ENCODE measurements at regions not wholly inside any gene's neighbourhood (a gene's known extent, or its start where the extent isn't known, plus 50 kb on each side); places are given as distances from the start of the nearest gene placed in this dataset.
"Not testable (repeated sequence)": the region's sequence is repeated elsewhere in the genome, so short reads cannot be mapped to it uniquely, and the experiment has no call there.

DNA sequence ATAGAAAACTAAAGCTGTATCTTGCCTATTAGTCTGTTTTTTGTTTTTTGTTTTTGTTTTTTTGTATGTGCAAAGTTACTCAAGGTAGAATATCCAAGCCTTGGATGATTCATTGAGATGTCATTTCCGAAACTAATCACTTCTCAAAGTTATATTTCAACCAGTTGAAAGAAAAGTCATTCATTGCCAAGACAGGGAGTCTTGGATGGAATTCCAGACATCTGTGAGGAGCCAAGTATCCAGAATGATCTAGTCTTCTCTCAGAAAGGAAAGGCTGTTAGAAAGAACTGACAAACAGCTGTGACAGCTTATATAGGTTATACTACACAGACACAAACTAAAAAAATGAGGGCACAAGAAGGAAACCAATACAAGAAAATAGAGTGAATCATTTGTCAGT lies 141.1 kb upstream of the NDST3 start:
- DNase-seq (ENCODE audit: low read depth in 4 of 4, low spot score in 2 of 4), result no peak

DNA sequence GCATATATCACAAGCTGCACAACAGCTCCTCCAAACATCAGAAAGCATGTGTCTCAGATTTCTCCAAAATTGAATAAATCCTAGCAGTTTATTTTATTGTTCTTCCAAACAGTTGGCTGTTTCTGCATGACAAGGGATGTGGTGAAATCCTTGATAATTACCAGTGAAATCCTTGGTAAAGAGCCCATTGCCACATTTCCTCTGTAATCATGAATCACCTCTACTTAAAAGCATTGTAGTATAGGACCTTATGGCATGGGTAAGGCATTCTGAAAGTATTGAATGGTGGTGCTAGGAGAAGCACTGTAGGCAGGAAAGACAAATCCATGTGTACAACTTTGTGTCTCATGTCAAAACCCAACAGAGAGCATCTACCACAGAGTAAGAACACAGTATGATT lies 135.8 kb upstream of the NDST3 start:
- no peak for DNase-seq (ENCODE audit: low read depth in 4 of 4, low spot score in 2 of 4)

DNA sequence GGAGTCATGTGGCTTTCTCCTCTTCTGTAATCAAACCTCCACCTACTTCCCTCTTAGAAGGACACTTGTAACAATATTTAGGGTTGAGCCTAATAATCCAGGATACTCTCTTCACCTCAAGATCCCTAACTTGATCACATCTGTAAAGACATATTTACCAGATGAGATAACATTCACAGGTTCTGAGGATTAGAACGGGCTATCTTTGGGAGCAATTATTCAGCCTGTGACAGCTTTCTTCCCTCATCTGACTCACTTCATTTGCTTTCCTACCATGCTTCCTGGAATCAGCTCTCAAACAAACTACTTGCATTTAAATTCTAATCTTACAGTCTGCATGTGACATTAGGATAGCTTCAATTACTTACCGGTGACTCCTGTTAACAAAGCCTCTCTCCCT lies 133.5 kb upstream of the NDST3 start:
- no peak for DNase-seq (ENCODE audit: low read depth in 4 of 4, low spot score in 2 of 4)

DNA sequence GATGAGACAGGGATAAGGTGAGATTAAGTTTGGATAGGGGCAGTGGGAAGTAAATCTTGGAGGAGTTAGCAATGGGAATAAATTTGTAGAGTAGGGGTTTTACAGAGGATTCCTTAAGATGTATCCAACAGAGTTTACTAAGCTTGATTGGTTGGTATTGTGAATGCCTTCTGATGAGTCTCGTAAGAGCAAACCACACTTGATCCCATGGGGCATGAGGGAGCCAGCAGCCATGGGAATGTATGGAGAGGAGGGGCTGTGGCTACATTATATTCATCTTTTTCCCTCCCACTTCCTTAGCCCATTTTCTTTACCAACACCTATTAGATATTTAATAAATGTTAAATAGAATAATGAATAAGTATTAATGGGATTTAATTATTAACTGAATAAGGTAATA lies 126.6 kb upstream of the NDST3 start:
- DNase-seq (ENCODE audit: low read depth in 4 of 4, low spot score in 2 of 4), result no peak

DNA sequence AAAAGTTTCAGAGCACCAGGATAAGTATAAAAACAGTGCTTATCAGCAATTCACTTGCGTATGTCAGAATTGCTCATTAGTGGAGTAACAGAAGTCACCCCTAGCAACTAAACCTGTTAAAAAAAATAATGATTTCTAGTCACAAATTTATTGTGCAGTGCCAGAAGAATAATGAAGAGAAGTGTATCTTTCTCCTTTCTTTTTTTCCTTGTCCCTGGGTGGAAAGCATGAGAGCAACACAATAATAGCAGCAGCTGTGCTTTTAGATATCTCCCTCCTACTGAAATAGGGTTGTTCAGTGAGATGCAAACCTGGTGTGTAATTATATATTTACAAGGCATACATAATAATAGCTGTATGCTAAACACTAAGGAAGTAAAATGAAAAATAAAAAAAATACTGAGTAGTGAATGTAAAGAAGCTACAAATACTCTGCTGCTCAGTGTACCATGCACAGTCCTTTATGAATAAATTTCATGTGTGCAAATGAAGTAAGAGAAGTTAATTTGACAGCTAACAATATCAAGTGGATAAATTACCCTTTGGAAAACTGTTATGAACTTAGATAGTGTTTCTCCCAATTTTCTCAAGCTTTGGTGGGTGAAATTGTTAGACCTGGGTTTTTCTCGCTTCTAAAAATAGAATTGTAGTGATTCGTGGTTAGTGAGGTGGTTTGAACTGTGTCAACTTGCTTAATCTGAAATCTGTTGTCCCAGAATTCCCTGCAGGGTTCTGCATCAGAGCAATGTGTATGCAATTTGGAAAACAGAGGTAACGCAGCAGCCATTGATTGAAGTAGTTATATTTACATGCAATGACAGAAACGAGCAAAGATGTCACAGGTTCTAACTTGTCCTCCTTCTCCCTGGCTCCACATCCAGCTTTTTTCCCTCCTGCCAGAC lies 125.7 kb upstream of the NDST3 start:
- no peak for DNase-seq (ENCODE audit: low read depth in 4 of 4, low spot score in 2 of 4)

DNA sequence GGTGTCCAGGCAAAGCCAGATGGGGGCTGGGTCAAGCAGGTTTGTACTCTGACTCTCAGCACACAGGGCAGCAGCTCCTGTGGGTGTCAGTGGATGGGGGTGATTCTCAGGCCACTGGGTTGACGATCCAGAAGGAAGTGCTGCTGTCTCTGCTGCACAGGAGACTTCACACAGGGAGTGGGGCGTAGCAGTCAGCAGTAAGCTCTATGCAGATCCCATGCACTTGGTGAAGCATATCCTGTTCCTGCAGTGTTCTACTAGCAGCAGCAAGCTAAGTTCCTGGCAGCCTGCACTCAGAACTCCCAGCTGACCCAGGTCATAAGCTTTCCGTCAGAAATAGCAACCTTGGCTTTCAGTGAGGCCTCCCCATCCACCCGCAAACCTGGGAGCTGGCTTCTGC lies 117.6 kb upstream of the NDST3 start:
- no peak for DNase-seq (ENCODE audit: low read depth in 4 of 4, low spot score in 2 of 4)

DNA sequence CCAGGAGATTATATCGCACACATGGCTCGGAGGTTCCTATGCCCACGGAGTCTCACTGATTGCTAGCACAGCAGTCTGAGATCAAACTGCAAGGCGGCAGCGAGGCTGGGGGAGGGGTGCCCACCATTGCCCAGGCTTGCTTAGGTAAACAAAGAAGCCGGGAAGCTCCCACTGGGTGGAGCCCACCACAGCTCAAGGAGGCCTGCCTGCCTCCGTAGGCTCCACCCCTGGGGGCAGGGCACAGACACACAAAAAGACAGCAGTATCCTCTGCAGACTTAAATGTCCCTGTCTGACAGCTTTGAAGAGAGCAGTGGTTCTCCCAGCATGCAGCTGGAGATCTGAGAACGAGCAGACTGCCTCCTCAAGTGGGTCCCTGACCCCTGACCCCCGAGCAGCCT lies 112.0 kb upstream of the NDST3 start:
- not testable (repeated sequence) for DNase-seq (ENCODE audit: low read depth in 4 of 4, low spot score in 2 of 4)

DNA sequence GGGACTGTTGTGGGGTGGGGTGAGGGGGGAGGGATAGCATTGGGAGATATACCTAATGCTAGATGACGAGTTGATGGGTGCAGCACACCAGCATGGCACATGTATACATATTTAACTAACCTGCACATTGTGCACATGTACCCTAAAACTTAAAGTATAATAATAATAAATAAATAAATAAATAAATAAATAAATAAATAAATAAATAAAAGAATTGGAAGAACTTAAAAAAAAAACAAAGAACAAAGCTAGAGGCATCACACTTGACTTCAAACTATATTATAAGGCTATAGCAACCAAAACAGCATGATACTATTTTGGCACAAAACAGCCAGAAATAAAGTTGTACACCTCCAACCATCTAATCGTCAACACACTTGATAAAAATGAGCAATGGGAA lies 106.5 kb upstream of the NDST3 start:
- DNase-seq (ENCODE audit: low read depth in 4 of 4, low spot score in 2 of 4), result not testable (repeated sequence)

DNA sequence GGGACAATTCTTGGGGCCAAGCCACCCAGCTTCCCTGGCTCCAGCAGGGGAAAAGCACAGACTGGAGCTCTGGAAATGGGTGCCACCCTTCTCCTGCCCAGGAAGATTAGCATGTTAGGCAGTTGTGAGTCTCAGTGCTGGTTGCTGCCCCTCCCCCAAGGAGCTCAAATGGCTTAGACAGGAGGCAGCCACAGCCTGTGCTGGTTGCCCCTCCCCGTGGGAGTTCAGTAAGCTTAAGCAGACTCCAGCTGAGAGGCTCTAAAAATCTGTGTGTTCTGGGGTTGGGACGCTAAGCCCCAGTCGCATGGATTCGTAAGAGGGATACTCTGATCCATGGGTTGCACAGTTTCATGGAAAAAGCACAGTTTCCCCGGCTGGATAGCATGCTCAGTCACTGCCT lies 92.7 kb upstream of the NDST3 start:
- no peak for DNase-seq (ENCODE audit: low read depth in 4 of 4, low spot score in 2 of 4)

DNA sequence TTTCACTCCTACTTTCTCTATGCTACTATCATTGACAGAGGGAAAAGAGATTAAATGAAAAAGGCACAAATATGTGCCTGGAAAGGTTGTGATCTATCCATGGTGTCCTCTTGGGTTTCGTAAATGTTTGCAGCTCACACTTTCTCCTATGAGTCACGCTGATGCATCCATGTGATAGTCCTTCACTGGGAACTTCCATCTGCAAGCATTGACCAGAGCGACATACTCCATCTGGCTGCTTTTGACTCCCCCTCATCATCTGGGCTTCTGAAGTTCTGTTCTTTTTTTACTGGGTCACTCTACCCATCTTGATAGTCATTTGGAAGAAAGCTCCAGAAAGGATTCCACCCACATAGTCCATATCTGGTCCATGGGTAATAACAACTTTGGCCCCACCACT lies 84.7 kb upstream of the NDST3 start:
- no peak for DNase-seq (ENCODE audit: low read depth in 4 of 4, low spot score in 2 of 4)

DNA sequence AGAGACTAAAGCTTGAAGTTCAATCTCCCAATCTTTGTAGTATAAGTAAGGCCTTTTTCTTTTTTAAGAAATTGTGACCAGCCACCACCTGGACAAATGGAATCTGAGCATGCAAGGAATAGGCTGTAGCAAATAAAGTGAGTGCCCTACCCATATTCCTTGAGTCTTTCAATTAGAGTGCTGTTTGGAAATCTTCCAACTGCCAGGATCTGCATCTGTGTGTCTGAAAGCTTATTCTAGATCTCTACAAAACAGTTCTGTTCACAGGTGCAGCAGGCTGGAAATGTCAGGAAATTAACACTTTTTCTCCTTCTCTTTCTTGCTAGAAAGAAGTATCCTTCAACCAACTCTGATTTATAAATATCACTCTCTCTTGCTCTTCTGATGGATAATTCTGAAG lies 76.7 kb upstream of the NDST3 start:
- DNase-seq (ENCODE audit: low read depth in 4 of 4, low spot score in 2 of 4), result no peak

DNA sequence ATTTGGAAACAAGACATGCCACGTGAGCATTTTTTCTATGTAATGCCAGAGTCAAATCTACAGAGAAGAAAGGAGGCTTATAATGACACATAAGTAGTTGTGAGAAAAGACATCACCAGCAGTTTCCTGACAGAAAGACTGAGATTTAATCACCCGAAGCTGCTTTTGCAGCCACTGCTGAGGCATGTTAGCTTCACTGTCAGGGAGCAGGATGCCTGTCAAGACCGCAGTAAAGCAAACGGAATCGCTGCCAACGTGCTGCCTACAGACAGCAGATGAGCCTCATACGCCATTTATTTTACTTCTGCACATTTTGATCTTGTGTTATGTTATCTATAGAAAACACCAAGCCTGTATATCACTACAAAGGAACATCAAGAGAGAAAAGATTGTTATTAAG lies 68.7 kb upstream of the NDST3 start:
- DNase-seq (ENCODE audit: low read depth in 4 of 4, low spot score in 2 of 4), result peak in 3 of 4 donors; percentile 13 to 24 (median 13)

DNA sequence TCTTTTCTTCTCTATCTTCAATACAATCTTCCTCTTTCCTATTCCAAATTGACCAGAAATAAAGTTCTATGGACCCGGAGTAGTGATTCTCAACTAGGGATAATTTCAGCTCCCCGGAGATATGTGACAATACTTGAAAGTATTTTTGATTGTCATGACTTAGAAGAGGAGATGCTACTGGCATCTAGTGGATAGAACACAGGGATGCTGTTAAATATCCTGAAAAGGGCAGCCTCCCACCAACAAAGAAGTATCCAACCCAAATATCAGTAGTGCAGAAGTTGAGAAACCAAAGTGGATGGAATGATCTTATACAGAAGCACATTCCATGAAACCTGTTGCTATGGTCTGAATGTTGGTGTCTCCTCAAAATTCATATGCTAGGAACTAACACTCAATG lies 65.7 kb upstream of the NDST3 start:
- DNase-seq (ENCODE audit: low read depth in 4 of 4, low spot score in 2 of 4), result no peak

DNA sequence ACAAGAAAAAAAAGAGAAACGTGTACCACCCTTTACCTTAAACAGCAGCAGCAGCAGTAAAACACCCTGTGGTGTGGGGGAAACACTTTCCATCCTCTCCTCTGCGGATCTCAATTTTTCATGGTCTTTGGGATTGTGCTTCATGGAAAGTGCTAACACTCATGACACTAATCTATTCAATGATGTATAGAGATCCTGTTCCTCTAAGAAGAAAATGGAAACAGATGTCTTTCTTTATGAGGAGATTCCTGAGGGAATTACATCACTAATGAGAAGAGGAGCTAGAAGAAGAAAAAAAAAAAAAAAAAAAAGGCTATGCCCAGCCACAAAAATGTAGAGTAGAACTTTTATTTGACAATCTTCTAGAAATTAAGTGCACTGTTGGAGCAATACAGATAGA lies 62.9 kb upstream of the NDST3 start:
- DNase-seq (ENCODE audit: low read depth in 4 of 4, low spot score in 2 of 4), result no peak

DNA sequence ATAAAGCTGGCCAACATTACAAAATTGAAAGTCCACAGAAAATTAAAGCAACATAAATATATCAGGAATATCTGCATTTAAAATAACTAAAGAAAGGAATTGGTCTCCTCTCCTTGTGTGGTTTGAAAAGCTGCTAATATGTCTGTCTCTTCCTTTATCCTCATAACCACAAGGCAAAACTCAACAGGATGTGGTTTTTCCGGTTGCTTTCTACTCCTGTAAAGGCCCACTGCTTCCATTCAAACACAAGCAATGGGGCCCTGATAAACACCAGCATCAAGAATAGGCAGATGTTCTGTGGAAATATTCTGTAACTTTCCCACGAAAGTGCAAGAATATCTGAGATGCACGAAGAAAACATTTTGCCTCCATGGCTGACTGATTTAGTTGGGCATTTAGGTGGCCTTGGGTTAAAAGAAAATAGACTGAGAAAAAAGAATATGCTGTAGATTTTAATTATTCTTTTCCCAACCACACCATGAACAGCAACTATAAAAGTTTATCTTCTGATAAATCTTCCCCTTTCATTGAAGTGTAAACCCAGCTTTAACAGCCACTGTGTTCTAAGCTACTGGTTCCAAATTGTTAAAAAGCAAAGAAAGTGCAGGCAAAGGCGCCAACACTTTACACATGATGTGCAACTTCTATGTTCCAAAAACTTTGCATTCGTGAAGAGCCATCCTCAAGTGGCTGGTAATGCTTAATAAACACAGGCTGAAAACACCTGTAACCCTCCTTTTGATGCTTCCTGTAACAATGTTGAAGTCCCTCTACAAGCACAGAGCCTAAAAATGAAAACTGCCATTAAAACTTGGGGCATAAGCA lies 50.5 kb upstream of the NDST3 start:
- no peak for DNase-seq (ENCODE audit: low read depth in 4 of 4, low spot score in 2 of 4)

DNA sequence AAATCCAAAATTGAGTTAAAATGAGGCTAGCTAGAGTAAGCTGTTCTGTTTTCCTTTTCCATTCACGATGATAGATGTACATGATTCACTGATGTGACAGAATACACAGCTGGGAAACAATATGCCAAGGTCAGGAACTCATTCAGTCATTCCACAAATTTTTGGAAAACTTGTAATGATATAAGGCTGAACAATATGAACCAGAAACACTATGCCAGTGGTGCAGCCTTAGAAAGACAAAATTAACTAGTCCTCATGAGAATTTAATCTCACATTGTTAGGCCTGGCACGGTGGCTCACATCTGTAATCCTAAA lies 50.0 kb upstream of the NDST3 start:
- no peak for DNase-seq (ENCODE audit: low read depth in 4 of 4, low spot score in 2 of 4)
